H1 (cell line): ENCODE measurements at regions not wholly inside any gene's neighbourhood (a gene's known extent, or its start where the extent isn't known, plus 50 kb on each side); places are given as distances from the start of the nearest gene placed in this dataset.

Experiments used
- CTCF ChIA-PET: fragments of 300-600 bp; sonication (Branson Sonifier 250); formaldehyde crosslinking; loops from one replicate; lab custom pipeline; 2021; ENCODE audit not compliant: partially characterized antibody; lab: Charles Lee
- POLR2A ChIA-PET: fragments of 300-600 bp; sonication (Branson Sonifier 250); formaldehyde crosslinking; loops from one replicate; lab custom pipeline; 2021; ENCODE audit warnings: inconsistent platforms; ENCODE audit not compliant: partially characterized antibody; lab: Charles Lee
- DNase-seq, 2 experiments: peaks; one replicate each; pipeline versions ENCODE4 v3.0.0 to v3.0.0-alpha.2; 2010 to 2022; ENCODE audit warnings: low spot score in 2 of 2, low read depth in 1 of 2, mixed read lengths in 1 of 2
- FAIRE-seq: peaks from 2 replicates; lab custom pipeline; 2011; peaks lifted over from hg19 to GRCh38; lab: Jason Lieb, UNC
- H2AFZ ChIP-seq: 2 replicates; pipeline ENCODE4 v1.8.1; 2012; ENCODE audit warnings: low read length, inconsistent platforms
- H2AK5ac ChIP-seq: 2 replicates; pipeline ENCODE4 v1.6.1; 2013; ENCODE audit warnings: low read depth, low read length
- H2BK120ac ChIP-seq: replicated peaks from 2 replicates; pipeline ENCODE3; 2013; ENCODE audit warnings: low read depth, low read length, inconsistent platforms
- H2BK12ac ChIP-seq: 2 replicates; pipeline ENCODE4 v1.6.1; 2013; ENCODE audit warnings: low read depth, low read length
- H2BK15ac ChIP-seq: 2 replicates; pipeline ENCODE4 v1.6.1; 2013; ENCODE audit warnings: low read length
- H2BK20ac ChIP-seq: 2 replicates; pipeline ENCODE4 v1.6.1; 2013; ENCODE audit warnings: low read length
- H2BK5ac ChIP-seq: 2 replicates; pipeline ENCODE4 v1.6.1; 2013; ENCODE audit warnings: low read depth, low read length
- H3K14ac ChIP-seq: 2 replicates; pipeline ENCODE4 v1.6.1; 2013; ENCODE audit warnings: inconsistent platforms; ENCODE audit not compliant: insufficient read length
- H3K18ac ChIP-seq: 2 replicates; pipeline ENCODE4 v1.6.1; 2013; ENCODE audit warnings: low read length; ENCODE audit errors: extremely low read depth
- H3K23ac ChIP-seq: 2 replicates; pipeline ENCODE4 v1.6.1; 2013; ENCODE audit warnings: inconsistent platforms; ENCODE audit not compliant: insufficient read length
- H3K23me2 ChIP-seq: 2 replicates; pipeline ENCODE4 v1.6.1; 2013; ENCODE audit warnings: low read depth, low read length
- H3K27ac ChIP-seq: 2 replicates; pipeline ENCODE4 v1.6.1; 2011; ENCODE audit warnings: low read depth, low read length, inconsistent platforms
- H3K27me3 ChIP-seq, 4 experiments: replicated peaks in 1 of 4; 1 replicate in 1 of 4; 2 replicates in 3 of 4; pipeline versions ENCODE4 v1.6.1 to v1.8.1; 2011 to 2013; ENCODE audit warnings: low read length in 3 of 4, mild to moderate bottlenecking in 3 of 4, inconsistent platforms in 2 of 4, mixed read lengths in 2 of 4, moderate library complexity in 1 of 4; ENCODE audit not compliant: control insufficient read depth in 3 of 4, insufficient read depth in 3 of 4; ENCODE audit errors: extremely low read depth in 1 of 4
- H3K36me3 ChIP-seq, 4 experiments: 2 replicates each; pipeline versions ENCODE4 v1.6.1 to v1.8.1; 2011 to 2013; ENCODE audit warnings: mild to moderate bottlenecking in 4 of 4, low read length in 3 of 4, moderate library complexity in 2 of 4, control low read depth in 1 of 4, inconsistent platforms in 1 of 4; ENCODE audit not compliant: insufficient read depth in 4 of 4, control insufficient read depth in 2 of 4
- H3K4ac ChIP-seq: replicated peaks from 2 replicates; pipeline ENCODE3; 2013; ENCODE audit warnings: low read length, low read depth, mixed read lengths, inconsistent platforms; ENCODE audit not compliant: insufficient read length
- H3K4me1 ChIP-seq, 4 experiments: replicated peaks in 1 of 4; 1 replicate in 1 of 4; 2 replicates in 3 of 4; pipeline versions ENCODE4 v1.6.1 to v1.8.1; 2011 to 2013; ENCODE audit warnings: low read length in 3 of 4, inconsistent platforms in 2 of 4, mixed read lengths in 1 of 4; ENCODE audit not compliant: insufficient read depth in 4 of 4, control insufficient read depth in 3 of 4
- H3K4me2 ChIP-seq, 2 experiments: 2 replicates each; pipeline versions ENCODE4 v1.6.1 to v1.8.1; 2011 to 2013; ENCODE audit warnings: low read depth in 2 of 2, low read length in 2 of 2, control low read depth in 1 of 2, inconsistent platforms in 1 of 2, mild to moderate bottlenecking in 1 of 2; ENCODE audit not compliant: insufficient read depth in 1 of 2
- H3K4me3 ChIP-seq, 4 experiments: fragments of 200-600, 300-600 bp in 1 of 4; sonication (generic), shearing (Covaris generic), sonication (Bioruptor Twin) in 1 of 4; 2 replicates each; pipeline versions ENCODE4 v1.5.1 to v1.8.1; 2011 to 2016; ENCODE audit warnings: low read length in 4 of 4, low read depth in 3 of 4, control low read depth in 2 of 4, inconsistent platforms in 2 of 4, mild to moderate bottlenecking in 2 of 4, mixed read lengths in 1 of 4, moderate library complexity in 1 of 4; ENCODE audit not compliant: insufficient read depth in 2 of 4; ENCODE audit errors: extremely low read depth in 1 of 4
- H3K56ac ChIP-seq: replicated peaks from 2 replicates; pipeline ENCODE3; 2013; ENCODE audit warnings: low read depth, mild to moderate bottlenecking, mixed read lengths, low read length, inconsistent platforms; ENCODE audit not compliant: insufficient read length
- H3K79me1 ChIP-seq: 2 replicates; pipeline ENCODE4 v1.6.1; 2013; ENCODE audit warnings: low read depth, low read length, control low read depth
- H3K79me2 ChIP-seq, 2 experiments: 2 replicates each; pipeline versions ENCODE4 v1.6.1 to v1.8.1; 2012 to 2013; ENCODE audit warnings: low read length in 2 of 2, mild to moderate bottlenecking in 2 of 2, inconsistent platforms in 1 of 2; ENCODE audit not compliant: insufficient read depth in 2 of 2, control insufficient read depth in 1 of 2
- H3K9ac ChIP-seq, 4 experiments: replicated peaks in 1 of 4; 1 replicate in 1 of 4; 2 replicates in 3 of 4; pipeline versions ENCODE4 v1.6.1 to v1.8.1; 2011 to 2013; ENCODE audit warnings: low read depth in 3 of 4, low read length in 3 of 4, control low read depth in 2 of 4, mild to moderate bottlenecking in 2 of 4, moderate library complexity in 2 of 4, inconsistent platforms in 1 of 4; ENCODE audit errors: extremely low read depth in 1 of 4
- H3K9me3 ChIP-seq, 2 experiments: 2 replicates each; pipeline versions ENCODE4 v1.6.1 to v1.8.1; 2012 to 2013; ENCODE audit warnings: mild to moderate bottlenecking in 2 of 2, moderate library complexity in 2 of 2, control low read depth in 1 of 2, inconsistent platforms in 1 of 2, low read depth in 1 of 2, low read length in 1 of 2, mixed read lengths in 1 of 2; ENCODE audit not compliant: insufficient read depth in 2 of 2
- H4K20me1 ChIP-seq, 2 experiments: replicated peaks in 1 of 2; 2 replicates each; pipeline versions ENCODE3 to v1.8.1; 2011 to 2013; ENCODE audit warnings: inconsistent platforms in 2 of 2, low read length in 2 of 2, mild to moderate bottlenecking in 1 of 2; ENCODE audit not compliant: insufficient read depth in 2 of 2, control insufficient read depth in 1 of 2
- H4K5ac ChIP-seq: 2 replicates; pipeline ENCODE4 v1.6.1; 2013; ENCODE audit warnings: low read length, low read depth, mixed read lengths, inconsistent platforms; ENCODE audit not compliant: insufficient read length
- H4K8ac ChIP-seq: 2 replicates; pipeline ENCODE4 v1.8.0; 2013; ENCODE audit warnings: mild to moderate bottlenecking, moderate library complexity, low read length, inconsistent platforms; ENCODE audit not compliant: insufficient read depth; ENCODE audit errors: extremely low read depth
- H4K91ac ChIP-seq: replicated peaks from 2 replicates; pipeline ENCODE3; 2013; ENCODE audit warnings: low read length, mixed read lengths, inconsistent platforms; ENCODE audit not compliant: insufficient read length
- CBX5 ChIP-seq: fragments of 300-800, 300-1000 bp; sonication (generic); IDR thresholded peaks from 2 replicates; pipeline ENCODE4 v1.7.1; 2016; ENCODE audit warnings: antibody characterized with exemption, low read length, low read depth
- CEBPB ChIP-seq: IDR thresholded peaks from 2 replicates; pipeline ENCODE4 v1.6.1; 2012; ENCODE audit warnings: low read depth, low read length
- CHD2 ChIP-seq: IDR thresholded peaks from 2 replicates; pipeline ENCODE4 v1.6.1; 2012; ENCODE audit warnings: low read length, improper control_type of control experiment
- CTBP2 ChIP-seq: IDR thresholded peaks from 2 replicates; pipeline ENCODE4 v1.7.0; 2011; ENCODE audit warnings: borderline replicate concordance, mild to moderate bottlenecking, moderate library complexity, mixed read lengths, low read length; ENCODE audit not compliant: insufficient read depth, insufficient read length
- MAFK ChIP-seq: IDR thresholded peaks from 2 replicates; pipeline ENCODE4 v1.6.1; 2012; ENCODE audit warnings: low read depth, mild to moderate bottlenecking, improper control_type of control experiment, low read length
- SP1 ChIP-seq: IDR thresholded peaks from 2 replicates; pipeline ENCODE4 v1.6.1; 2011; ENCODE audit warnings: low read depth, low read length
- TBP ChIP-seq: IDR thresholded peaks from 2 replicates; pipeline ENCODE4 v1.6.1; 2011; ENCODE audit warnings: low read depth, low read length, improper control_type of control experiment
- YY1 ChIP-seq: IDR thresholded peaks from 2 replicates; pipeline ENCODE4 v1.6.1; 2011; ENCODE audit warnings: low read depth, mild to moderate bottlenecking, low read length
- WGBS, 2 experiments: shearing (Covaris generic) in 1 of 2; methylation state at CpG; one replicate each; pipeline versions ENCODE4 v1.1.6 to v1.1.7; 2013 to 2015; ENCODE audit warnings: low lambda C conversion rate in 2 of 2, mixed read lengths in 2 of 2, inconsistent platforms in 1 of 2, low coverage in 1 of 2, missing lambda C conversion rate in 1 of 2; ENCODE audit not compliant: insufficient replicate concordance in 2 of 2, insufficient coverage in 1 of 2, insufficient read length in 1 of 2; ENCODE audit errors: extremely low coverage in 1 of 2, missing lambda C conversion rate in 1 of 2; 5-methylcytosine and 5-hydroxymethylcytosine counted together
- TF ChIP-seq, protein P1 (sequence below): IDR thresholded peaks from 2 replicates; pipeline ENCODE4 v1.6.1; 2011; ENCODE audit warnings: low read depth, mild to moderate bottlenecking, low read length; ENCODE audit not compliant: insufficient read depth
- TF ChIP-seq, protein P2 (sequence below): IDR thresholded peaks from 2 replicates; pipeline ENCODE4 v1.6.1; 2011; ENCODE audit warnings: low read length, improper control_type of control experiment
- TF ChIP-seq, protein P3 (sequence below), 3 experiments: IDR thresholded peaks; 1 replicate in 2 of 3; 2 replicates in 1 of 3; pipeline versions ENCODE4 v1.5.1 to v1.6.1; 2011; ENCODE audit warnings: low read length in 3 of 3, mild to moderate bottlenecking in 3 of 3, inconsistent platforms in 2 of 3, low read depth in 1 of 3, moderate library complexity in 1 of 3; ENCODE audit not compliant: insufficient read depth in 1 of 3; ENCODE audit errors: control extremely low read depth in 1 of 3

DNA sequence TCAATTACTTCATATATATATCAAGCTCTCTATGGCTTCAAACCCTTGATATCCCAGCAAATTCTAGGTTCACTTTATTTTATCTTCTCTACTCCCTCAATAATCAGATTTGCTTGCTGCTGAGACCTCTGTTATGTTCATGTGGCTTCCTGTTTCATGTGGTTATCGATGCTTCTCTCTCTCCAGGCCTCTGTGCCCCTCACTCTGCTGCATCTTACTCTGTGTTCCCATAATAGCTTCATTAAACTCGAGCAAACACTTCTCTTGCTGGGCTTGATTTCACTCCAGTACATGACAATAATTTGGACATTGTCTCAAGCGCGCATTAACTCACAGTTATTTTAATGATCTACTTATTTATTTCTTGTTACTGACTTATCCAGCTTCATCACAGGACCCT is 798.8 kb downstream of the CDH9 start:
- peaks cover 11% of the 10 kb centered on the region; the same call in 1 of the 2 replicates for H3K23me2 ChIP-seq
- no peak overlapping the region for H3K18ac ChIP-seq
- no peaks in the 10 kb centered on the region for H3K36me3 ChIP-seq
- DNase-seq (no peak), FAIRE-seq (no peak)
- no peak overlapping the region for H3K27ac ChIP-seq
- no peaks in the 10 kb centered on the region for H4K20me1 ChIP-seq
- no peak overlapping the region for H2BK15ac ChIP-seq
- H4K8ac ChIP-seq = no peak overlapping the region
- H3K9ac ChIP-seq = no peak overlapping the region
- no peak overlapping the region for H3K4me2 ChIP-seq
- H3K79me2 ChIP-seq = no peaks in the 10 kb centered on the region
- WGBS, 2 experiments = 86% methylated on average over 4 of the region's 4 CpGs; no CpG with 5 or more reads in 1 of the 2 experiments
- no peak overlapping the region for H4K91ac ChIP-seq
- no peak overlapping the region for H3K23ac ChIP-seq
- peaks cover 0 to 22% of the 10 kb centered on the region in 2 experiments; a peak in 2 of 4 replicates for H3K9me3 ChIP-seq
- POLR2A ChIA-PET = no interaction called here
- CTCF ChIA-PET = interaction anchor here (0.7 to 1.1 kb wide), 3 partner anchors 14 to 90 kb away, joined by 3 to 5 read pairs (median 3); no protein-coding TSS in a partner anchor
- no peak overlapping the region for H3K14ac ChIP-seq
- H4K5ac ChIP-seq = no peak overlapping the region
- no peak overlapping the region for H2AFZ ChIP-seq
- no peak overlapping the region for H2BK12ac ChIP-seq
- H3K4me1 ChIP-seq = no peaks in the 10 kb centered on the region
- H3K56ac ChIP-seq = no peak overlapping the region
- H2BK5ac ChIP-seq = no peak overlapping the region
- no peaks in the 10 kb centered on the region for H3K27me3 ChIP-seq
- no peaks in the 10 kb centered on the region for H3K79me1 ChIP-seq
- H2BK20ac ChIP-seq = no peak overlapping the region
- no peak overlapping the region for H2AK5ac ChIP-seq
- no peak overlapping the region for H3K4ac ChIP-seq
- H3K4me3 ChIP-seq = no peak overlapping the region
- H2BK120ac ChIP-seq = no peak overlapping the region
- TF ChIP-seq CTBP2 (no peak), CHD2 (no peak), YY1 (no peak), MAFK (no peak), CBX5 (no peak), SP1 (no peak), CEBPB (no peak), TBP (no peak)
- TF ChIP-seq, protein P1, sequence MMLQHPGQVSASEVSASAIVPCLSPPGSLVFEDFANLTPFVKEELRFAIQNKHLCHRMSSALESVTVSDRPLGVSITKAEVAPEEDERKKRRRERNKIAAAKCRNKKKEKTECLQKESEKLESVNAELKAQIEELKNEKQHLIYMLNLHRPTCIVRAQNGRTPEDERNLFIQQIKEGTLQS = no peak
- TF ChIP-seq, protein P2, sequence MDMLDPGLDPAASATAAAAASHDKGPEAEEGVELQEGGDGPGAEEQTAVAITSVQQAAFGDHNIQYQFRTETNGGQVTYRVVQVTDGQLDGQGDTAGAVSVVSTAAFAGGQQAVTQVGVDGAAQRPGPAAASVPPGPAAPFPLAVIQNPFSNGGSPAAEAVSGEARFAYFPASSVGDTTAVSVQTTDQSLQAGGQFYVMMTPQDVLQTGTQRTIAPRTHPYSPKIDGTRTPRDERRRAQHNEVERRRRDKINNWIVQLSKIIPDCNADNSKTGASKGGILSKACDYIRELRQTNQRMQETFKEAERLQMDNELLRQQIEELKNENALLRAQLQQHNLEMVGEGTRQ = no peak
- TF ChIP-seq, protein P3, sequence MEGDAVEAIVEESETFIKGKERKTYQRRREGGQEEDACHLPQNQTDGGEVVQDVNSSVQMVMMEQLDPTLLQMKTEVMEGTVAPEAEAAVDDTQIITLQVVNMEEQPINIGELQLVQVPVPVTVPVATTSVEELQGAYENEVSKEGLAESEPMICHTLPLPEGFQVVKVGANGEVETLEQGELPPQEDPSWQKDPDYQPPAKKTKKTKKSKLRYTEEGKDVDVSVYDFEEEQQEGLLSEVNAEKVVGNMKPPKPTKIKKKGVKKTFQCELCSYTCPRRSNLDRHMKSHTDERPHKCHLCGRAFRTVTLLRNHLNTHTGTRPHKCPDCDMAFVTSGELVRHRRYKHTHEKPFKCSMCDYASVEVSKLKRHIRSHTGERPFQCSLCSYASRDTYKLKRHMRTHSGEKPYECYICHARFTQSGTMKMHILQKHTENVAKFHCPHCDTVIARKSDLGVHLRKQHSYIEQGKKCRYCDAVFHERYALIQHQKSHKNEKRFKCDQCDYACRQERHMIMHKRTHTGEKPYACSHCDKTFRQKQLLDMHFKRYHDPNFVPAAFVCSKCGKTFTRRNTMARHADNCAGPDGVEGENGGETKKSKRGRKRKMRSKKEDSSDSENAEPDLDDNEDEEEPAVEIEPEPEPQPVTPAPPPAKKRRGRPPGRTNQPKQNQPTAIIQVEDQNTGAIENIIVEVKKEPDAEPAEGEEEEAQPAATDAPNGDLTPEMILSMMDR (IDR thresholded peaks at IDR 0.05; ENCODE audit: control extremely low read depth in 1 of 3, insufficient read depth in 1 of 3, low read depth in 1 of 3, low read length in 3 of 3) = no peak
